Astrocyte (in vitro differentiated cells and primary cell): ENCODE measurements at regions not wholly inside any gene's neighbourhood (a gene's known extent, or its start where the extent isn't known, plus 50 kb on each side); places are given as distances from the start of the nearest gene placed in this dataset.
"Not testable (repeated sequence)": the region's sequence is repeated elsewhere in the genome, so short reads cannot be mapped to it uniquely, and the experiment has no call there.

Source experiments
- DNase-seq: peaks from one replicate; pipeline ENCODE4 v3.0.0-alpha.2; 2010; ENCODE audit warnings: low read depth
- FAIRE-seq: peaks from 2 replicates; lab custom pipeline; 2011; peaks lifted over from hg19 to GRCh38; lab: Jason Lieb, UNC
- H2AFZ ChIP-seq: 2 replicates; pipeline ENCODE4 v1.6.0; 2012; ENCODE audit warnings: low read depth, low read length, inconsistent platforms
- H3K27ac ChIP-seq: 2 replicates; pipeline ENCODE4 v1.5.1; 2011; ENCODE audit warnings: low read depth, low read length, inconsistent platforms
- H3K27me3 ChIP-seq: 2 replicates; pipeline ENCODE4 v1.6.0; 2011; ENCODE audit warnings: low read length, inconsistent platforms; ENCODE audit not compliant: insufficient read depth
- H3K36me3 ChIP-seq: 2 replicates; pipeline ENCODE4 v1.5.1; 2011; ENCODE audit warnings: low read length, inconsistent platforms; ENCODE audit not compliant: insufficient read depth
- H3K4me1 ChIP-seq: 2 replicates; pipeline ENCODE4 v1.5.1; 2011; ENCODE audit warnings: low read length, inconsistent platforms; ENCODE audit not compliant: insufficient read depth
- H3K4me2 ChIP-seq: 2 replicates; pipeline ENCODE4 v1.6.0; 2012; ENCODE audit warnings: low read length, inconsistent platforms
- H3K4me3 ChIP-seq: 2 replicates; pipeline ENCODE4 v1.5.1; 2011; ENCODE audit warnings: low read depth, mild to moderate bottlenecking, low read length, inconsistent platforms; ENCODE audit not compliant: insufficient read depth
- H3K79me2 ChIP-seq: 2 replicates; pipeline ENCODE4 v1.6.0; 2012; ENCODE audit warnings: mild to moderate bottlenecking, low read length, inconsistent platforms; ENCODE audit not compliant: insufficient read depth
- H3K9ac ChIP-seq: 2 replicates; pipeline ENCODE4 v1.6.0; 2012; ENCODE audit warnings: mild to moderate bottlenecking, low read length, inconsistent platforms
- H3K9me3 ChIP-seq: 2 replicates; pipeline ENCODE4 v1.5.1; 2012; ENCODE audit warnings: low read depth, mild to moderate bottlenecking, low read length, inconsistent platforms; ENCODE audit not compliant: insufficient read depth
- H4K20me1 ChIP-seq: 2 replicates; pipeline ENCODE4 v1.6.0; 2012; ENCODE audit warnings: low read length, inconsistent platforms; ENCODE audit not compliant: insufficient read depth
- H3K27ac Mint-ChIP-seq: one replicate; pipeline ENCODE4 v1.8.0; 2021; ENCODE audit warnings: mild to moderate bottlenecking, mixed read lengths; ENCODE audit not compliant: unreplicated experiment
- H3K27me3 Mint-ChIP-seq: one replicate; pipeline ENCODE4 v1.8.0; 2021; ENCODE audit warnings: low read depth, mixed read lengths; ENCODE audit not compliant: unreplicated experiment
- H3K36me3 Mint-ChIP-seq: one replicate; pipeline ENCODE4 v1.8.0; 2021; ENCODE audit warnings: low read depth, mixed read lengths; ENCODE audit not compliant: unreplicated experiment
- H3K4me1 Mint-ChIP-seq: one replicate; pipeline ENCODE4 v1.8.0; 2021; ENCODE audit warnings: low read depth, mixed read lengths; ENCODE audit not compliant: unreplicated experiment
- H3K4me3 Mint-ChIP-seq: one replicate; pipeline ENCODE4 v1.8.0; 2021; ENCODE audit warnings: mild to moderate bottlenecking, moderate library complexity, mixed read lengths; ENCODE audit not compliant: unreplicated experiment
- H3K9me3 Mint-ChIP-seq: one replicate; pipeline ENCODE4 v1.8.0; 2021; ENCODE audit warnings: mild to moderate bottlenecking, mixed read lengths; ENCODE audit not compliant: unreplicated experiment
- EZH2 ChIP-seq: IDR thresholded peaks from 2 replicates; pipeline ENCODE4 v1.6.1; 2012; ENCODE audit warnings: mild to moderate bottlenecking, low read length, inconsistent platforms; ENCODE audit not compliant: insufficient read depth
- TF ChIP-seq, protein P1 (sequence below): IDR thresholded peaks from 2 replicates; pipeline ENCODE4 v1.5.1; 2011; ENCODE audit warnings: low read depth, mild to moderate bottlenecking, inconsistent platforms, low read length, moderate library complexity; ENCODE audit not compliant: insufficient read depth

DNA sequence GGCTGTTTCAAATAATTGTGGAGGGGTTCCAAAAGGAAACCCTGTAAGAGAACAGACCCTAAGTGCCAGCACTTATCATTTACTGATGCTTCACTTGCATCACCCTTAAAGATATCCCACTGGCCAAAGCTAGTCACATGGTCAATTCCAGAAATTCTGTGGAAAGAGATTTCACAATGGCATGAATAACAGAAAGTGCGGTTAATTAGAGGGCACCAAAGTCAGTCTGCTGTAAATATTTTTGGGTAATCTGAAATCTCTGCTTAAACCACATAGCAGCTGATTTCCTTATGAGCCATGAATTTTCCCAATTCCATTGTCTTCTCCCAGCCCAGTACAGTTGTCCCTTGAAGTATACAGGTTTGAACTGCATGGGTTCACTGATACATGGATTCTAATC, 346.1 kb downstream of the SI start:
- Histone ChIP-seq H3K9ac (no peak overlapping the region), H3K27me3 (no peaks in the 10 kb centered on the region), H3K9me3 (peaks cover 2% of the 10 kb centered on the region), H3K36me3 (no peaks in the 10 kb centered on the region), H2AFZ (no peak overlapping the region), H3K4me1 (no peaks in the 10 kb centered on the region), H4K20me1 (no peaks in the 10 kb centered on the region), H3K27ac (no peak overlapping the region), H3K4me2 (no peak overlapping the region), H3K4me3 (no peak overlapping the region), H3K79me2 (no peaks in the 10 kb centered on the region)
- no peak for TF ChIP-seq EZH2
- TF ChIP-seq, protein P1, sequence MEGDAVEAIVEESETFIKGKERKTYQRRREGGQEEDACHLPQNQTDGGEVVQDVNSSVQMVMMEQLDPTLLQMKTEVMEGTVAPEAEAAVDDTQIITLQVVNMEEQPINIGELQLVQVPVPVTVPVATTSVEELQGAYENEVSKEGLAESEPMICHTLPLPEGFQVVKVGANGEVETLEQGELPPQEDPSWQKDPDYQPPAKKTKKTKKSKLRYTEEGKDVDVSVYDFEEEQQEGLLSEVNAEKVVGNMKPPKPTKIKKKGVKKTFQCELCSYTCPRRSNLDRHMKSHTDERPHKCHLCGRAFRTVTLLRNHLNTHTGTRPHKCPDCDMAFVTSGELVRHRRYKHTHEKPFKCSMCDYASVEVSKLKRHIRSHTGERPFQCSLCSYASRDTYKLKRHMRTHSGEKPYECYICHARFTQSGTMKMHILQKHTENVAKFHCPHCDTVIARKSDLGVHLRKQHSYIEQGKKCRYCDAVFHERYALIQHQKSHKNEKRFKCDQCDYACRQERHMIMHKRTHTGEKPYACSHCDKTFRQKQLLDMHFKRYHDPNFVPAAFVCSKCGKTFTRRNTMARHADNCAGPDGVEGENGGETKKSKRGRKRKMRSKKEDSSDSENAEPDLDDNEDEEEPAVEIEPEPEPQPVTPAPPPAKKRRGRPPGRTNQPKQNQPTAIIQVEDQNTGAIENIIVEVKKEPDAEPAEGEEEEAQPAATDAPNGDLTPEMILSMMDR, result no peak
- no peaks in the 10 kb centered on the region for H3K4me1 Mint-ChIP-seq
- DNase-seq (no peak), FAIRE-seq (no peak)
- H3K27me3 Mint-ChIP-seq, result no peaks in the 10 kb centered on the region
- no peak overlapping the region for H3K27ac Mint-ChIP-seq
- no peak overlapping the region for H3K4me3 Mint-ChIP-seq
- H3K9me3 Mint-ChIP-seq, result no peaks in the 10 kb centered on the region
- H3K36me3 Mint-ChIP-seq, result no peaks in the 10 kb centered on the region

GRCh38 chr3:164730815-164731360, 347.4 kb downstream of the SI start:
- no peak overlapping the region for H2AFZ ChIP-seq
- H3K27ac ChIP-seq, result no peak overlapping the region
- no peaks in the 10 kb centered on the region for H3K27me3 ChIP-seq
- no peaks in the 10 kb centered on the region for H3K4me1 ChIP-seq
- no peak overlapping the region for H3K9ac ChIP-seq
- TF ChIP-seq, protein P1, result no peak
- no peak for TF ChIP-seq EZH2
- no peak for DNase-seq
- H3K36me3 ChIP-seq, result no peaks in the 10 kb centered on the region
- no peak for FAIRE-seq
- Mint-ChIP-seq H3K36me3 (no peaks in the 10 kb centered on the region), H3K4me3 (no peak overlapping the region), H3K27ac (no peak overlapping the region), H3K27me3 (no peaks in the 10 kb centered on the region), H3K9me3 (no peaks in the 10 kb centered on the region), H3K4me1 (no peaks in the 10 kb centered on the region)
- H3K4me2 ChIP-seq, result no peak overlapping the region
- H4K20me1 ChIP-seq, result no peaks in the 10 kb centered on the region
- no peaks in the 10 kb centered on the region for H3K79me2 ChIP-seq
- H3K4me3 ChIP-seq, result no peak overlapping the region
- peaks cover 6% of the 10 kb centered on the region for H3K9me3 ChIP-seq

DNA sequence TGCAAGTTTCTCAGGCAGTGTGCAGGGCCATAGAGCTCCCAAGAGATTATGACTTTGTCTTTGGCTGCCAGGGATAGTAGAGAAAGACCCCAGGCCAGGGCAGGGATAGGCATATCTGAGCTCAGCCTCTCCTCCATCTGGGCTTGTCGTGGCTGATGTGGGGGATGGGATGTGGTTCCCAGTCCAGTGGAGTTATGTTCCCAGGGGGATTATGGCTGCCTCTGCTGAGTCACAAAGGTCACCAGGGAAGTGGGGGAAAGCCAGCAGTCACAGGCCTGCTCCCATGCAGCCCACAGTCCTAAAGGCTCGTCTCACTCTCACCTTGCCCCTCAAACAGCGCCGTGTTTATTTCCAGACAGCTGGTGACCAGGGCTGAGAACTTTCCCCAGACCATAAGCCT, 354.9 kb downstream of the SI start:
- no peak overlapping the region for H3K4me2 ChIP-seq
- FAIRE-seq, result no peak
- Mint-ChIP-seq H3K4me3 (no peak overlapping the region), H3K4me1 (peaks cover 4% of the 10 kb centered on the region), H3K36me3 (no peaks in the 10 kb centered on the region), H3K9me3 (no peaks in the 10 kb centered on the region), H3K27me3 (no peaks in the 10 kb centered on the region), H3K27ac (peak overlapping the region; percentile 53)
- DNase-seq, result no peak
- no peaks in the 10 kb centered on the region for H3K36me3 ChIP-seq
- no peak overlapping the region for H3K27ac ChIP-seq
- peaks cover 4% of the 10 kb centered on the region for H3K9me3 ChIP-seq
- no peak for TF ChIP-seq EZH2
- TF ChIP-seq, protein P1, result no peak
- H3K9ac ChIP-seq, result no peak overlapping the region
- no peaks in the 10 kb centered on the region for H3K27me3 ChIP-seq
- H2AFZ ChIP-seq, result no peak overlapping the region
- H3K4me1 ChIP-seq, result no peaks in the 10 kb centered on the region
- no peaks in the 10 kb centered on the region for H3K79me2 ChIP-seq
- H4K20me1 ChIP-seq, result no peaks in the 10 kb centered on the region
- H3K4me3 ChIP-seq, result no peak overlapping the region

- H3K27ac ChIP-seq, H3K4me2 ChIP-seq, H3K36me3 ChIP-seq, H3K27me3 Mint-ChIP-seq, H3K4me1 ChIP-seq, H3K9me3 ChIP-seq, H3K4me1 Mint-ChIP-seq, H3K9ac ChIP-seq, DNase-seq, H3K79me2 ChIP-seq, H2AFZ ChIP-seq, H3K27ac Mint-ChIP-seq, H3K4me3 Mint-ChIP-seq, H4K20me1 ChIP-seq, H3K36me3 Mint-ChIP-seq, FAIRE-seq, H3K9me3 Mint-ChIP-seq, H3K27me3 ChIP-seq, H3K4me3 ChIP-seq: not testable (repeated sequence)
Observed at GRCh38 chr3:164702808-164703207, 375.5 kb downstream of the SI start.
